ENCODE measurements at regions not wholly inside any gene's neighbourhood (a gene's known extent, or its start where the extent isn't known, plus 50 kb on each side); places are given as distances from the start of the nearest gene placed in this dataset.

GRCh38 chr12:113670742-113671141, 199.1 kb upstream of the LHX5 start:
- no peak overlapping the region for H3K4me3 ChIP-seq (replicated peaks; ENCODE audit: low read depth, low read length)
- no peak for DNase-seq (ENCODE audit: extremely low read depth, low read depth)
- no peak for TF ChIP-seq CTCF (IDR thresholded peaks at IDR 0.05; ENCODE audit: low read depth, low read length, missing control alignments)

- H3K4me3 ChIP-seq (replicated peaks; ENCODE audit: low read depth, low read length) = no peak overlapping the region
- DNase-seq (ENCODE audit: extremely low read depth, low read depth) = no peak
- TF ChIP-seq CTCF (IDR thresholded peaks at IDR 0.05; ENCODE audit: low read depth, low read length, missing control alignments) = no peak
Observed at GRCh38 chr12:113667676-113668356, 196.1 kb upstream of the LHX5 start.

- TF ChIP-seq CTCF (IDR thresholded peaks at IDR 0.05; ENCODE audit: low read depth, low read length, missing control alignments) = no peak
- H3K4me3 ChIP-seq (replicated peaks; ENCODE audit: low read depth, low read length) = no peak overlapping the region
- no peak for DNase-seq (ENCODE audit: extremely low read depth, low read depth)
Observed at GRCh38 chr12:113667095-113667494, 195.4 kb upstream of the LHX5 start.

GRCh38 chr12:113666223-113666622, 194.6 kb upstream of the LHX5 start:
- no peak for DNase-seq (ENCODE audit: extremely low read depth, low read depth)
- no peak for TF ChIP-seq CTCF (IDR thresholded peaks at IDR 0.05; ENCODE audit: low read depth, low read length, missing control alignments)

GRCh38 chr12:113665457-113665856, 193.8 kb upstream of the LHX5 start:
- TF ChIP-seq CTCF (IDR thresholded peaks at IDR 0.05; ENCODE audit: low read depth, low read length, missing control alignments) = no peak
- DNase-seq (ENCODE audit: extremely low read depth, low read depth) = no peak
- no peak overlapping the region for H3K4me3 ChIP-seq (replicated peaks; ENCODE audit: low read depth, low read length)

More at GRCh38 chr12:113666223-113666622, 194.6 kb upstream of the LHX5 start:
- no peak overlapping the region for H3K4me3 ChIP-seq (replicated peaks; ENCODE audit: low read depth, low read length)

- DNase-seq (ENCODE audit: extremely low read depth, low read depth) = no peak
- no peak for TF ChIP-seq CTCF (IDR thresholded peaks at IDR 0.05; ENCODE audit: low read depth, low read length, missing control alignments)
- H3K4me3 ChIP-seq (replicated peaks; ENCODE audit: low read depth, low read length) = no peak overlapping the region
Observed at GRCh38 chr12:113664224-113664681, 192.6 kb upstream of the LHX5 start.

- no peak overlapping the region for H3K4me3 ChIP-seq (replicated peaks; ENCODE audit: low read depth, low read length)
- no peak for TF ChIP-seq CTCF (IDR thresholded peaks at IDR 0.05; ENCODE audit: low read depth, low read length, missing control alignments)
- no peak for DNase-seq (ENCODE audit: extremely low read depth, low read depth)
Observed at GRCh38 chr12:113663396-113663795, 191.7 kb upstream of the LHX5 start.
